22Rv1 (cell line): ENCODE measurements at regions not wholly inside any gene's neighbourhood (a gene's known extent, or its start where the extent isn't known, plus 50 kb on each side); places are given as distances from the start of the nearest gene placed in this dataset.
"Not testable (repeated sequence)": the region's sequence is repeated elsewhere in the genome, so short reads cannot be mapped to it uniquely, and the experiment has no call there.

Source experiments
- CTCF ChIP-seq: fragments of 450-650 bp; IDR thresholded peaks from 2 replicates; pipeline ENCODE4 v1.5.1; 2017; ENCODE audit warnings: mild to moderate bottlenecking
- ZFX ChIP-seq: fragments of 450-650 bp; IDR thresholded peaks from 2 replicates; pipeline ENCODE4 v1.6.1; 2017; ENCODE audit warnings: antibody characterized with exemption, borderline replicate concordance

GRCh38 chr1:121080904-121081264, 103.3 kb downstream of the FAM72B start:
- TF ChIP-seq CTCF, ZFX: not testable (repeated sequence)
